Liver (tissue), 8 donors: ENCODE measurements at regions not wholly inside any gene's neighbourhood (a gene's known extent, or its start where the extent isn't known, plus 50 kb on each side); places are given as distances from the start of the nearest gene placed in this dataset.

ENCODE experiments used
- DNase-seq: peaks from one replicate; pipeline ENCODE4 v3.0.0-alpha.2; 2017; ENCODE audit warnings: low spot score
- H3K27ac ChIP-seq, 2 donors: one replicate each; pipeline ENCODE4 v1.7.0; 2013; ENCODE audit warnings: inconsistent platforms in 2 of 2, low read length in 2 of 2, control low read depth in 1 of 2, low read depth in 1 of 2, mild to moderate bottlenecking in 1 of 2
- H3K27me3 ChIP-seq, 4 donors: one replicate each; pipeline versions ENCODE4 v1.6.1 to v1.7.0; 2013; ENCODE audit warnings: low read length in 3 of 4, inconsistent platforms in 1 of 4, mild to moderate bottlenecking in 1 of 4, moderate library complexity in 1 of 4; ENCODE audit not compliant: control insufficient read depth in 4 of 4, insufficient read depth in 4 of 4
- H3K36me3 ChIP-seq, 4 donors: one replicate each; pipeline versions ENCODE4 v1.6.1 to v1.7.0; 2013; ENCODE audit warnings: low read length in 3 of 4, mild to moderate bottlenecking in 3 of 4, low read depth in 1 of 4, moderate library complexity in 1 of 4; ENCODE audit not compliant: control insufficient read depth in 4 of 4, insufficient read depth in 3 of 4
- H3K4me1 ChIP-seq, 4 donors: one replicate each; pipeline versions ENCODE4 v1.6.1 to v1.7.0; 2013; ENCODE audit warnings: low read length in 3 of 4, mild to moderate bottlenecking in 3 of 4, moderate library complexity in 1 of 4; ENCODE audit not compliant: control insufficient read depth in 4 of 4, insufficient read depth in 4 of 4
- H3K4me3 ChIP-seq, 3 donors: one replicate each; pipeline versions ENCODE4 v1.6.1 to v1.7.0; 2013; ENCODE audit warnings: low read length in 3 of 3, control low read depth in 1 of 3, low read depth in 1 of 3, mild to moderate bottlenecking in 1 of 3
- H3K9ac ChIP-seq, 2 donors: one replicate each; pipeline ENCODE4 v1.7.0; 2013; ENCODE audit warnings: low read length in 2 of 2, mild to moderate bottlenecking in 2 of 2, moderate library complexity in 2 of 2, control low read depth in 1 of 2, low read depth in 1 of 2
- H3K9me3 ChIP-seq, 4 donors: one replicate each; pipeline versions ENCODE4 v1.6.1 to v1.7.0; 2013; ENCODE audit warnings: low read length in 3 of 4; ENCODE audit not compliant: control insufficient read depth in 4 of 4
- ATF3 ChIP-seq: IDR thresholded peaks from 2 replicates; pipeline ENCODE4 v1.6.1; 2016; ENCODE audit warnings: antibody characterized with exemption
- CTCF ChIP-seq: fragments of 150-350 bp; IDR thresholded peaks from 2 replicates; pipeline ENCODE4 v1.5.1; 2017; ENCODE audit warnings: improper control_type of control experiment, low read depth, low read length; ENCODE audit not compliant: missing input control
- EGR1 ChIP-seq, 2 donors: IDR thresholded peaks; 2 replicates each; pipeline ENCODE4 v1.6.1; 2016 to 2018; ENCODE audit warnings: antibody characterized with exemption in 2 of 2, low read depth in 2 of 2
- FOXA1 ChIP-seq: IDR thresholded peaks from 2 replicates; pipeline ENCODE4 v1.6.1; 2016; ENCODE audit warnings: antibody characterized with exemption
- FOXA2 ChIP-seq: IDR thresholded peaks from 2 replicates; pipeline ENCODE4 v1.6.1; 2016; ENCODE audit warnings: antibody characterized with exemption
- GABPA ChIP-seq, 2 donors: IDR thresholded peaks in 1 of 2; conservative IDR thresholded peaks in 1 of 2; 2 replicates each; pipeline ENCODE4 v1.6.1; 2016; ENCODE audit warnings: antibody characterized with exemption in 2 of 2, mild to moderate bottlenecking in 1 of 2, moderate library complexity in 1 of 2
- HNF4A ChIP-seq, 2 donors: conservative IDR thresholded peaks; 2 replicates each; pipeline ENCODE4 v1.6.1; 2016; ENCODE audit warnings: antibody characterized with exemption in 2 of 2, mild to moderate bottlenecking in 2 of 2
- HNF4G ChIP-seq: IDR thresholded peaks from 2 replicates; pipeline ENCODE4 v1.6.1; 2016; ENCODE audit warnings: antibody characterized with exemption
- JUND ChIP-seq, 2 donors: IDR thresholded peaks; 2 replicates each; pipeline ENCODE4 v1.6.1; 2016; ENCODE audit warnings: antibody characterized with exemption in 2 of 2
- MAX ChIP-seq: IDR thresholded peaks from 2 replicates; pipeline ENCODE4 v1.6.1; 2016; ENCODE audit warnings: antibody characterized with exemption
- NR2F2 ChIP-seq: IDR thresholded peaks from 2 replicates; pipeline ENCODE4 v1.6.1; 2016; ENCODE audit warnings: antibody characterized with exemption
- RAD21 ChIP-seq, 2 donors: IDR thresholded peaks; 2 replicates each; pipeline ENCODE4 v1.6.1; 2016; ENCODE audit warnings: antibody characterized with exemption in 2 of 2, mild to moderate bottlenecking in 2 of 2
- REST ChIP-seq: IDR thresholded peaks from 2 replicates; pipeline ENCODE4 v1.6.1; 2016; ENCODE audit warnings: antibody characterized with exemption, mild to moderate bottlenecking
- RXRA ChIP-seq, 2 donors: IDR thresholded peaks; 2 replicates each; pipeline ENCODE4 v1.6.1; 2017 to 2018; ENCODE audit warnings: antibody characterized with exemption in 2 of 2, mild to moderate bottlenecking in 1 of 2
- SP1 ChIP-seq: IDR thresholded peaks from 2 replicates; pipeline ENCODE4 v1.6.1; 2018; ENCODE audit warnings: antibody characterized with exemption, mild to moderate bottlenecking
- TAF1 ChIP-seq: conservative IDR thresholded peaks from 2 replicates; pipeline ENCODE4 v1.6.1; 2016; ENCODE audit warnings: antibody characterized with exemption, mild to moderate bottlenecking
- YY1 ChIP-seq: IDR thresholded peaks from 2 replicates; pipeline ENCODE4 v1.6.1; 2016; ENCODE audit warnings: antibody characterized with exemption, mild to moderate bottlenecking
- ZBTB33 ChIP-seq: IDR thresholded peaks from 2 replicates; pipeline ENCODE4 v1.6.1; 2016; ENCODE audit warnings: antibody characterized with exemption
- WGBS: extraction: QIAGEN DNeasy Blood & Tissue Kit; methylation state at CpG from one replicate; pipeline ENCODE4 v1.1.7; 2013; 5-methylcytosine and 5-hydroxymethylcytosine counted together
- donor health status: healthy.
- donor health status: healthy.
- donor health status: healthy.
- donor health status: healthy.
- donor health status: healthy.

- H3K4me1 ChIP-seq: no peaks in the 10 kb centered on the region
- no peak overlapping the region for H3K4me3 ChIP-seq
- WGBS: 80% methylated on average over 4 of the region's 4 CpGs
- peaks cover 0 to 7% (median 0%) of the 10 kb centered on the region in 4 donors for H3K27me3 ChIP-seq
- H3K9me3 ChIP-seq: no peaks in the 10 kb centered on the region
- H3K27ac ChIP-seq: no peak overlapping the region
- H3K36me3 ChIP-seq: no peaks in the 10 kb centered on the region
- DNase-seq: no peak
- no peak overlapping the region for H3K9ac ChIP-seq
- TF ChIP-seq FOXA1 (no peak), FOXA2 (no peak), YY1 (no peak), REST (no peak), GABPA (IDR thresholded peaks at IDR 0.05 in 1 of 2, conservative IDR thresholded peaks at IDR 0.05 in 1 of 2) (no peak), HNF4A (conservative IDR thresholded peaks at IDR 0.05) (no peak), JUND (IDR thresholded peaks at IDR 0.05) (no peak), RAD21 (IDR thresholded peaks at IDR 0.05) (no peak), NR2F2 (no peak), HNF4G (no peak), RXRA (IDR thresholded peaks at IDR 0.05) (no peak), SP1 (no peak), ATF3 (no peak)
Observed at GRCh38 chr14:59091404-59091803, 97.1 kb upstream of the DAAM1 start.

- H3K4me1 ChIP-seq: no peaks in the 10 kb centered on the region
- H3K27me3 ChIP-seq: peaks cover 0 to 7% (median 0%) of the 10 kb centered on the region in 4 donors
- no peak for TF ChIP-seq FOXA1
- TF ChIP-seq RAD21 (IDR thresholded peaks at IDR 0.05): no peak
- no peak for TF ChIP-seq EGR1 (IDR thresholded peaks at IDR 0.05; ENCODE audit: low read depth in 2 of 2)
- TF ChIP-seq JUND (IDR thresholded peaks at IDR 0.05): no peak
- no peak for TF ChIP-seq ZBTB33
- no peak for TF ChIP-seq CTCF
- TF ChIP-seq REST: no peak
- no peak for TF ChIP-seq RXRA (IDR thresholded peaks at IDR 0.05)
- TF ChIP-seq MAX: no peak
- TF ChIP-seq NR2F2: no peak
- no peak for TF ChIP-seq HNF4G
- TF ChIP-seq YY1: no peak
- TF ChIP-seq GABPA (IDR thresholded peaks at IDR 0.05 in 1 of 2, conservative IDR thresholded peaks at IDR 0.05 in 1 of 2): no peak
- no peak for TF ChIP-seq TAF1
- no peak for TF ChIP-seq HNF4A (conservative IDR thresholded peaks at IDR 0.05)
- TF ChIP-seq ATF3: no peak
- H3K4me3 ChIP-seq: no peak overlapping the region
- no peak overlapping the region for H3K27ac ChIP-seq
- no peaks in the 10 kb centered on the region for H3K9me3 ChIP-seq
- no peak overlapping the region for H3K9ac ChIP-seq
- WGBS: 69% methylated on average over 4 of the region's 4 CpGs
- no peak for DNase-seq
- H3K36me3 ChIP-seq: no peaks in the 10 kb centered on the region
Observed at GRCh38 chr14:59091976-59092375, 96.5 kb upstream of the DAAM1 start.
